ENCODE measurements at regions not wholly inside any gene's neighbourhood (a gene's known extent, or its start where the extent isn't known, plus 50 kb on each side); places are given as distances from the start of the nearest gene placed in this dataset.

DNA sequence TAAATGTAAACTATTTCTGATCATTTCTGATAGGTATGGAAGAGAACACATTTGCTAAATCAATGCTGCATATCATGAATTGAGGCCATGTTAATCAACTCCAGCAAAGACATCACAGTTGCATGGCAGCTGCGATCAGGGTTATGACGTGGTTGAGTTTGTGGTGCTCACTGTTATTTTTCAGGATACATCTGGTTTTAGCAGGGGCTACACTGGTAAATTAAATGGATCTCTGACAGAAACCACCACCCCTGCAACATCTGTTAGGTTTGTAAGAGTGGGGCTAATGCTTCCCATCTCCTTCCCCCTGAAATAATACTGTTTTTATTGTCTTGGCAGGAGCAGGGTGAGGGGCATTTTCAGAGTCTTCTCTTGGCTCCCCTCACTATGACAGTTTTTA lies 444.4 kb upstream of the ZNF507 start:
- TF ChIP-seq ZFX (IDR thresholded peaks at IDR 0.05), result no peak
- TF ChIP-seq, protein P1, sequence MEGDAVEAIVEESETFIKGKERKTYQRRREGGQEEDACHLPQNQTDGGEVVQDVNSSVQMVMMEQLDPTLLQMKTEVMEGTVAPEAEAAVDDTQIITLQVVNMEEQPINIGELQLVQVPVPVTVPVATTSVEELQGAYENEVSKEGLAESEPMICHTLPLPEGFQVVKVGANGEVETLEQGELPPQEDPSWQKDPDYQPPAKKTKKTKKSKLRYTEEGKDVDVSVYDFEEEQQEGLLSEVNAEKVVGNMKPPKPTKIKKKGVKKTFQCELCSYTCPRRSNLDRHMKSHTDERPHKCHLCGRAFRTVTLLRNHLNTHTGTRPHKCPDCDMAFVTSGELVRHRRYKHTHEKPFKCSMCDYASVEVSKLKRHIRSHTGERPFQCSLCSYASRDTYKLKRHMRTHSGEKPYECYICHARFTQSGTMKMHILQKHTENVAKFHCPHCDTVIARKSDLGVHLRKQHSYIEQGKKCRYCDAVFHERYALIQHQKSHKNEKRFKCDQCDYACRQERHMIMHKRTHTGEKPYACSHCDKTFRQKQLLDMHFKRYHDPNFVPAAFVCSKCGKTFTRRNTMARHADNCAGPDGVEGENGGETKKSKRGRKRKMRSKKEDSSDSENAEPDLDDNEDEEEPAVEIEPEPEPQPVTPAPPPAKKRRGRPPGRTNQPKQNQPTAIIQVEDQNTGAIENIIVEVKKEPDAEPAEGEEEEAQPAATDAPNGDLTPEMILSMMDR (conservative IDR thresholded peaks at IDR 0.05), result no peak
- H3K27ac ChIP-seq, result no peak overlapping the region

DNA sequence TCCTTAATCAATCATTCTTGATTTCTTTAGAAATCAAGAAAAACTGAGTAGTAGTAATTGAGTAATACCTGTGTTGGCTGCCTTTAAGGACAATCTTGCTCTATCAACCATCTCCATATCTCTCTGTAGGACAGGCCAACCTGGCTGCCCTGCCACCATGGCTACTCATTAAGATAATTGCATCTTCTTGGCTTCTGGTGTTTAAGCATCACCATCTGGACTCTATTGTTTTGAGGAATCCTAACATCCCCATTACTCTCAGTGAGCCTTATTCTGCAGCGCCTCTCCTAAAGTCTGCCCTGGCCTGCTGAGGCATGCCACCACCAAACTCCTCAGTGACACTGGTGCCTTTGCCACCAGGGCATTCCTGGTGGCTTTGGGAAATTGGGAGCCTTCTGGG lies 442.6 kb upstream of the ZNF507 start:
- no peak overlapping the region for H3K27ac ChIP-seq
- TF ChIP-seq ZFX (IDR thresholded peaks at IDR 0.05), result no peak
- TF ChIP-seq, protein P1 (conservative IDR thresholded peaks at IDR 0.05), result no peak

DNA sequence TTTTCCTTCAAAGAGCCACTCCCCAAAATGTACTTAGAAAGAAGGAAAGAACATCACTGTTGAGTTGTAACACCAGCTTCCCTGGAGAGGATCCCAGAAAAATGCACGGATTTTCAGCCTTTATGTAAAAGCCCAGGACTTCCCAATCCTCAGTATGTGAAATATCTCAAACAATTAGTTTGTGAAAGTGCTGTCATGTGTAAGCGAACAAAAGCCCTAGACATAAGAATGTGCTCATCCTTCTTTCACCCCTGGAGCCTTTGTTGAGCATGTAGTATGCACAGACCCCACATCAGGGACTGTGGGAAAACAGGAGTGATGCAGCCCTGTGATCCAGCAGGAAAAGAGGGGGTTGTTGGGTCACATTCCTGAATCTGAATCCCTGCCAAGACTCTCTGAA lies 441.4 kb upstream of the ZNF507 start:
- TF ChIP-seq ZFX (IDR thresholded peaks at IDR 0.05), result no peak
- TF ChIP-seq, protein P1 (conservative IDR thresholded peaks at IDR 0.05), result no peak
- H3K27ac ChIP-seq, result no peak overlapping the region

DNA sequence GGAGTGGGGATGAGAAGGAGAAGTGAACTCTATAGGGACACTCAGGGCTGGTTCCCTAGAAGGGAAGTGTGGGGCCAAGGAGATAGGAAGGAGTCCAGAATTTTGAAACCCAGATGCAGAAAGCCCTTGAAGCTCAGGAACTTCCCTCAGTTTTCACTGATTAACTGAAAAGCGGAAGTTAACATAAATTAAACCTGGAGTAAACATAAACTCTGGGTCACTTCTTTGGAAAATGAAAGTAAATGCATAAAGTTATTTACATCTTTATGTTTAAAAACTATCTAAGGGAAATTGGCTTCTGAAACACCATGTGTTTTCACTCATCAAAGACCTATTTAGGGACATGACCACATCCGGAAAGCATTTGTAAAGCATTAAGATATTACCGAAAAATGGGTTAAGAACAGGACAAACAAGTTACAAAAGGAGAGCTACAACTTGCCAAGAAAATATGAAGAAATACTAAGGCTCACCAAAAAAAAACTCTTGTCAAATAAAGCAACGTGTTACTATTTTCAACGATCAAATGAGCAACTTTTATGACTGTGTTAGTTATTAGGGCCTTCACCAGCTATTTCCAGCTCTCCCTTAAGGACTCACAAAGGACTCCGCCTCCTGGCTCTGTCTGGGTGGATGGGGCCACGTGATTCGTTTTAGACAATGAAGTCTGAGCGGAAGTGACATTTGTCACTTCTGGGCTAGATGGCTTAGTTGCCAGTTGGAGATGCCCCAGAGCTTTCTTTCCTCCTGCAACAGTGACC lies 439.1 kb upstream of the ZNF507 start:
- no peak overlapping the region for H3K27ac ChIP-seq
- TF ChIP-seq, protein P1 (conservative IDR thresholded peaks at IDR 0.05), result no peak
- TF ChIP-seq ZFX (IDR thresholded peaks at IDR 0.05), result no peak

DNA sequence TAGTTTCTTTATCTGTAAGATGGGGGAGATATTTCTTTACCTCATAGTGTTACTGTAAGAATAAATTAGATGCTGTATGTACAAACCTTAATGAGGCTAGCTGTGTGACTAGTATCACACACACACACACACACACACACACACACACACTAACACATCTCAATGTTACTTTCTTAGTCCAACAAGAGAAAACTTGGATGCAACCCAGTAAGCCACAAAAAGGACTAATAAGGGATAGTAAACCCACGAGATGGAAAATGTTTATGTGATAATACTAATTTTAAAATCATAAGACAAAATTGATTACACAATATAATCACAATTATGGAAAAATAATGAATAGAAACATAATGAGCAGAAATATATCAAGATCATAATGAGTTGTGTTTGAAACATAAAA lies 437.7 kb upstream of the ZNF507 start:
- TF ChIP-seq ZFX (IDR thresholded peaks at IDR 0.05), result no peak
- TF ChIP-seq, protein P1 (conservative IDR thresholded peaks at IDR 0.05), result no peak
- no peak overlapping the region for H3K27ac ChIP-seq

DNA sequence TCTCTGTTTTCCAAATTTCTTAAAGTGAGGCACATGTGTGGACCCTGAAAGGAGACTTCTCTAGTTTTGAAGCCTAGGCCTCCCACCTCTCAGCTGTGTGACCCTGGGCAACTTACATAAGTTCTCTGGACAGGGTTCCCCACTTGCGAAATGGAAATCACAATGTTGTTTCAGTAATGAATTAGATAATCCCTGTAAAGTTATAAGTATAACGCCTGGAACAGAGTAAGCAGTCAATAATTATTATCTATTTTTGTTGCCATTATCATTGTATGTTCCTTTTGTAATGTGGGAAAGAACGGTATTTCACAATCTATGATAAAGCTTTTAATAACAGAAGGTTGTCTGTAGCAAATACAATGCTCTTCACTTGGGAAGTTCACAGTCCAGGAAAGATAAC lies 437.3 kb upstream of the ZNF507 start:
- no peak for TF ChIP-seq ZFX (IDR thresholded peaks at IDR 0.05)
- TF ChIP-seq, protein P1 (conservative IDR thresholded peaks at IDR 0.05), result no peak
- no peak overlapping the region for H3K27ac ChIP-seq

DNA sequence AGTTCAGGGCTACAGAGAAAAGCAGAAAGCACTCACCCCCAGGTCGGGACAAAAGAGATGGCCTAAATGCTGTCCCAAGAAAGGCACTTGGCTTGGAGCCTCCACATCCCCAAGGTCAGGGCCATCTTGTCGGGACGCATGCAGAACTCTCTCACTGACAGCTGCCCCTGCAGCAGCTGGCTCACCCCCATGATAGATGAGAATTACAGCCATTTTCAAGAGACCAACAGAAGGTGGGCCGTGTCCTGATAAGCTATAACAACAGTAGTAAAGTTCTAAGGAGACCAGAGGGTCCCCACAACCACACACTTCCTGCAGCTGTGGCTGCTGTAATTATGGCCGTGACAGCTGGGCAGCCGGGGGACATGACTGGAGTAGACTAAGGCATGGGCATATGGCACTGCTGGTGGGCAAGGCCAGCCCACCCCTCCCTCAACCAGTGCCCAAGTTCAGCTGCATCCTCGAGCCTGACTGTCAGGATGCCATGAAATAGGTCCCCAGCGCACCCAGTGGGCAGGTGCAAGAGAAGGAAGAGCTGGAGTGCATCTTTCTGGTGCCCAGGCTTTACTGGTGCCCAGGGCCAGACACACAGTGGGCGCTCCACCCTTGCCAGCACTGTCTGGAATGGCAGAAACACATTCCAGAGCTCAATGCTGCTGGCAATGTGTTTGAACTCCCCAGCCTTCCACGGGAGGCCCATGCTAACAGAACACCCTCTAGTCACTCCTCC lies 436.7 kb upstream of the ZNF507 start:
- TF ChIP-seq ZFX (IDR thresholded peaks at IDR 0.05), result no peak
- TF ChIP-seq, protein P1 (conservative IDR thresholded peaks at IDR 0.05), result no peak
- H3K27ac ChIP-seq, result no peak overlapping the region

All from C4-2B (cell line).